Sigmoid colon (tissue), 4 donors: ENCODE measurements at regions not wholly inside any gene's neighbourhood (a gene's known extent, or its start where the extent isn't known, plus 50 kb on each side); places are given as distances from the start of the nearest gene placed in this dataset.

Experiments used
- CTCF ChIP-seq, 4 experiments: fragments of 450-650 bp in 3 of 4; fragments of 200-600 bp in 1 of 4; IDR thresholded peaks; one replicate each; pipeline ENCODE4 v1.5.1; 2016 to 2019; ENCODE audit warnings: antibody characterized with exemption in 4 of 4, mild to moderate bottlenecking in 3 of 4, moderate library complexity in 2 of 4
- POLR2A ChIP-seq, 2 donors: fragments of 450-650 bp; IDR thresholded peaks; one replicate each; pipeline ENCODE4 v1.6.1; 2016; ENCODE audit warnings: antibody characterized with exemption in 2 of 2, mild to moderate bottlenecking in 2 of 2, moderate library complexity in 2 of 2
- POLR2AphosphoS5 ChIP-seq, 4 donors: sonication (generic); formaldehyde crosslinking; IDR thresholded peaks; one replicate each; pipeline ENCODE4 v1.6.1; 2017; ENCODE audit warnings: antibody characterized with exemption in 4 of 4

GRCh38 chr14:105855893-105856675 lies 329.7 kb downstream of the TMEM121 start:
- TF ChIP-seq CTCF (IDR thresholded peaks at IDR 0.05) (no peak), POLR2AphosphoS5 (IDR thresholded peaks at IDR 0.05) (no peak), POLR2A (IDR thresholded peaks at IDR 0.05) (no peak)
